NCI-H2171 (cell line): ENCODE measurements at regions not wholly inside any gene's neighbourhood (a gene's known extent, or its start where the extent isn't known, plus 50 kb on each side); places are given as distances from the start of the nearest gene placed in this dataset.
"Not testable (repeated sequence)": the region's sequence is repeated elsewhere in the genome, so short reads cannot be mapped to it uniquely, and the experiment has no call there.

Experiments
- DNase-seq: peaks from one replicate; lab custom pipeline; 2025; lab: John Stamatoyannopoulos, UW

DNA sequence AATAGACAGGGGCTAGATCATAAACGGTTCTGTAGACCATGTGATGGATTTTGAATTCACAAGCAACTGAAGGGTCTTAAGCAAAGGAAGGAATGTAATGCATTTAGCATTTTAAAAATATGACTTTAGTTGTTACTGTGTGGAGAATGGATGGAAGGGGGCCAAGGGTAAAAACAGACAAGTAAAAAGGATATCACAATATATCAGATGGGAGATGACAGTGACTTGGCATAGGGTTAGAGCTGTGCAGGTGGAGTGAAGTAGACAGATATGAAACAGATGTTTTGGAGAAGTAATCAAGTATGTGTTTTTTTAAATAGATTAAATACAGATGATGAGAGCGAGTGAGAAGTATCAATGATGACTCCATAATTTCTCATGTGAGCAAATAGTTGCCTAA is 1116.0 kb upstream of the TENM3 start:
- DNase-seq: no peak

DNA sequence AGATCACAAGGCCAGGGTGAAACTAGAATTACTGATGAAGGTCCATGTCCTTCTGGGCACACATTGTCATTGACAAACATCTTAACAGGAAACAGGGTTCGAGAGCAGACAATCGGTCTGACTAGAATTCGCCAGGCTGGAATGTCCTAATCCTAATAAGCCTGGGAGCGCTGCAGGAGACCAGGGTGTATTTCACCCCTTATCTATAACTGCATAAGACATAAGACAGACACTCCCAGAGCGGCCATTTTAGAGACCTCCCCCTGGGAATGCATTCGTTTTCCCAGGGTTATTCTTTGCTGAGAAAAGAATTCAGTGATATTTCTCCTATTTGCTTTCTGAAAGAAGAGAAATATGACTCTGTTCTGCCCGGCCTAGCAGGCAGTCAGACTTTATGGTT is 1112.9 kb upstream of the TENM3 start:
- not testable (repeated sequence) for DNase-seq

DNA sequence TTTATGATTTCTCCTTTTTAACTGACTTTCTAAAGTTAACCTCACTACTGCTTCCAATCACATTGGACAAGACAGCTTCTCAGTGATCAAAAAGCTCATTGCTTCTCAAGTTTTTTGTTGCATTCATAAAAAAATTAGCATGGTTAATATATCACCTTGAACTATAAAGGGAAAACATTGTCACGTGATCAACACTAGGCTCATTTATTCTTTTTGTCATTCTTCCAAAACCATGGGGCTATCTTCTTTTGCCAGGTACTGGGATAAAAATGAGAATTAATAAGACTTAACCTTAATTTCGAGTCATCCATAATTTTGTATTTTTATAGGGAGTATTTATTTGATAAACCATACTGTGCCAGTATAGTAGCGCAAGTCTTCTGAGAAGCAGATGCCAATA is 1105.9 kb upstream of the TENM3 start:
- DNase-seq: no peak

DNA sequence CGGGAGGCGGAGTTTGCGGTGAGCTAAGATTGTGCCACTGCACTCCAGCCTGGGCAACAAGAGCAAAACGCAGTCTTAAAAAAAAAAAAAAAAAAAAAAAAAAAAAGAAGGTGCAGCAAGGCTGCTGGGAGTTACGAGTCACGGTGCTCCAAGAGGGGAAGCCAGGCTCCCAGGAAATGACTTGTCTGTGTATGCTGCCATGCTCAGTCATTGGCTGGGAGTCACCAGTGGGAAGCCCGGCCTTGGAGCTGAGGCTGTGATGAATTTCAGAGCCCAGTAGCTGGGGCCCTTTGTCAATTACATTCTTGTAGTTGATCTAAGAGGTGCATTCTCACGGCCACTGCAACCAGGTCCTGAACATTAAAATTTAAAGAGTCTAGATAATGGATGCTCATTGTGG is 1105.1 kb upstream of the TENM3 start:
- no peak for DNase-seq

DNA sequence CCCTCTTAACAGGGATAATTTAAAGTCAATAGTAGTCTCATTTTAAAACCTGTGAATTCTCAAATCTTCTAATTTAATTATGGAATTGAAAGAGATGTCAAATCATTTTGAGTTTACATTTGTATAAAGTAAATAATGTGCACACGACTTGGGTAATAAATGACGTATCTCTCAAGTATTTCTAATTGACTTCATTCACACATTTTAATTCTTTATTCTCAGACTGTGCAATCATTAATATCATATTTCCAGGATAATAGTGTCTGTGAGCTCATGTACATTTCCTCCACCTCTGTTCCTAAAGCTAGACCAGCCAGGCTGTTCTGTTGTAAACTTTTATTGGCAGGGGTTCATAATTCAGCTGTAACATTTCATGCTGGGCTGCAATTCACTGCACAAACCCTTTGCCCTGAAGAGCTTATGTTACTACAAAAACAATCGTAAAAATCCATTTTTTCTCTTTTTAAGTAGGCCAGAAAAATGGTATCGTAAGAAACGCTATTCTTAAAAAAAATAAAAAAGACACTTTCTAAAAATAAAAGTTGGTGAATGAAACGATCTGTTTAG is 1103.1 kb upstream of the TENM3 start:
- no peak for DNase-seq

DNA sequence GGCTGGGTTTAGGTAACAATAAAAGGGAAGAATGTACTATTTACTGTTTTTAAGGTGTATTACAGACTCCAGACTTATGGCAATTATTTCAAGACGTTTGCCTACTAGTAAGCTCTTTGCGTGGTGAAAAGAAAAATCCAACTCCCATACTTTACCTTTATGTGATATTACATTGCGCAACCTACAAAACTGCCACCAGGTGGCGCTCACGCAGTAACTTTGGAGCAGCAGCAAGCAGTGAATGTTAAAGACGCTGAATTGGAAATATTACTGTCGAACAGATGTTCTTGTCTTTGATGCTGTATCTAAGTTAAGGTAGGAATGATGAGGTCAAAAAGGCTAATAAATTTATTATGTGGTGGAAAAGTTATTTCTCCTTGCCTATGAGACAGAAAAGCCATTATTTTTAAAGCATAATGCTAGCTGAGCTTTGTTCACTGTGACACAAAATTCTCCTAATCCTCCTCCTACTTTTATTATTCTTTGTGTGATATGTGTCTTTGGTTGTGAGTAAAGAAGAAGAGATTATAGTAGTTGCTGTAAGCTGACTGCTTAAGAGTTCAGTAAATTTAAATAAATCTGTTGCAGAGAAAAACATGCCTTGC is 1099.8 kb upstream of the TENM3 start:
- peak; percentile 2 for DNase-seq

DNA sequence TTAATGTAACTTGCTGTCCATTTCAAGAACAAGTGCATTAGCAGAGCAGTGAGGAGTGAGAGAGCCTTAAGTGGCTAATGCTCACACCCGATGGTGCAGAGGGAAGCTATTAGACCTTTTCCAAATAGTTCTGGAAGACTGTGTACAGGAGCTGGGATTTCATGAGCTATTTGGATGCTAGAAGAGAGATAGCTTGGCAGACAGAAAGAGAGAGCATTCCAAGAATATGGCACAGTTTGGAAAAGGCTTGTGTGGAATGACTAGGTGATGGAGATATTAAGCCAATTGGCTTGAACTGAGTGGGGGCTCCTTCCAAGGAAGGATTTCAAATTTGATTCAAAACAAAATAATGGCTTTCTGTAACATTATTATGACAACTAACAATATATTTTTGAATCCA is 1097.2 kb upstream of the TENM3 start:
- DNase-seq: no peak

DNA sequence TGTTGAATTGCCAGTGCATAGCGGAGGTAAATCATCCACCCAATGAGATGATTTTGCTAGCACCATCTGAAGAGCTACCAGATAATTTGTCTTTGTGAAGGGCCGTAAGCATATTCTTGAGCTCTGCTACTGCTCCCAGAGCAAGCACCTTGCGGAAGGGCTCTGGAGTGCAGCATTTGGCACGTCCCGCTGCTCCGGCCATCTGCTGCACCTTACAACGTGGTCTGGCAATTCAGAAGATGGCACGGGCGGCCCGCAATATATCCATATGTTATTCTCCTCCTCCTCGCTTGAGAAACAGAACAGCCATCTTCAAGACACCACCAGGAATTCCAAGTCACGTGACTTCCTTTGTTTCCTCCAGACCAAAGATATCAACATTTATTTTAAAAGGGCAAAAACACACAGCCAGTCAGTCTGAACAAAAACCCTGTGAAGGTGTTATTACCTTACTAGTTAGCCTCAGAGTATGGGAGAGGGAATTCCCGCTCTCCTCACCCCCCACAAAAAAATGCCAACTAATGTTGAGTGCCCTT is 1095.7 kb upstream of the TENM3 start:
- DNase-seq: no peak

DNA sequence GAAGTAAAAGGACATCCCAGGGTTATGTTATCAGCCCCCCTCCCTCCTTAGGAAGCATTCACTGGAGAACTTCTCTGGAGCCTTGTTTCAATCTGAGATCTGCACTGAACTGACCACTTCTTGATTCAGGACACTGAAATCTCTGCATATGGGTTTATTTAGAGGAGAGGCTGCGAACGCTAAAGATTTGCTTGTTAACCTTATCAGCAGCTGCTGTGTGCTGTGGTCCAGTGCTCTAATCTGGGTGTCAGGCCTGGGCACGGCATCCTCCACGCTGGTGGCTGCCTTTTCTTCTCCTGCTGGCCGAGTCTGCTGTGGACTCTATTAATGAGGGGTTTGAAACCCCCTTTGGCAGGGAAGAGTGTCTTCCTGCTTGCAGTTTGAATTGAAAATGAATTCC is 1094.7 kb upstream of the TENM3 start:
- DNase-seq: no peak

DNA sequence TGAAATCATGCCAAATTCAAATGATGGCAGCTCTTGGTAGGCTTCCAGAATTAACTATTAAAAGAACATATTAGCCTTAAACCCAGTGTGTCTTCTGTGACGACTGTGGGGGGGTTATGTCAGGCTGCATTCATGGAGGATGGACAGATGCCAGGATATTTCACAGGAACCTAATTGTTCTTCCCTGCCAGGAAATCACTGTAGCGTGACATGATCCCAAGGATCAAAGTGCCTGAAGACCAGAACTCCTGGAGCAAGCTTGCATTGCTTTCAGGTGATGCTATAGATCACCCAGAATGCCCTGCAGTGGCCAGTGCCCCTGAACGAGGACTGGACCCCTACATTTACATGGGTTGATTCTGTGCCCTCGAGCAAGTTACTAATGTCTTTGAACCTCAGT is 1093.0 kb upstream of the TENM3 start:
- DNase-seq: no peak

DNA sequence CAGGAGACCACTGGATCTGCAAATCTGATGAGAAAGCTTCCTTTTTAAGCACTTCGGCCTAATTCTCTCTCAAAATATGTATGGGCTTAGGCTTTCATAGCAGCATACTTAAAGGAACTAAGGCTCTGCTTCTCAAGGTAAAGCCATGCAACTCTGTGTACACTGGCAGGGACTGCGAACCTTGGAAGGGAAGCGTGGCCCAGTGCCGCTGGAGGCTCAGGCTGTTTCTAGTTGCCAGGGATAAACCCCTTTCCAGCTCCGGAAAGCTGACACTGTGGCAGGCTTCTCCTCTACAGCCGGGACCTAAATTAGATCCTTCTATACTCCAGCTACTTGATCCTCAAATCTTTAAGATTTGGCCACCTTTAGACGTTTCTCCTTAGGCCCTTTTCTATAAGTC is 1091.3 kb upstream of the TENM3 start:
- DNase-seq: no peak

DNA sequence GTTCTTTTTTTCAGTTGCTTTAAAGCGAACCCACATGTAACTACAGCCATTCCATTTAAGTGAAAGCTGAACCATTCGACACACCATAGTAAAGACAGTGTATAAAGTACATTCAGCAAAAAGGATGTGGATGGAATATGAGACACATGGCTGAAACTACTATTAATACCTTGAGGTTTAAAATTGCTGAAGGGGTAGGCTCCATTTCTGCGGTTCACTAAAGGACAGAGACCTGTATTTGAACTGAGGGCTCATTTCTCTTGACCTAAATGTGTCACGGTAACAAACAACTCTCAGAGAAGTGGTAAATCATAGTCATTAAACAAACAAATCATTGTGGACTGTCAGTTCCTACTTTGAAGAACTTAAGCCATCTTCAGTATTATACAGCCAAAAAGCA is 1085.6 kb upstream of the TENM3 start:
- DNase-seq: no peak

DNA sequence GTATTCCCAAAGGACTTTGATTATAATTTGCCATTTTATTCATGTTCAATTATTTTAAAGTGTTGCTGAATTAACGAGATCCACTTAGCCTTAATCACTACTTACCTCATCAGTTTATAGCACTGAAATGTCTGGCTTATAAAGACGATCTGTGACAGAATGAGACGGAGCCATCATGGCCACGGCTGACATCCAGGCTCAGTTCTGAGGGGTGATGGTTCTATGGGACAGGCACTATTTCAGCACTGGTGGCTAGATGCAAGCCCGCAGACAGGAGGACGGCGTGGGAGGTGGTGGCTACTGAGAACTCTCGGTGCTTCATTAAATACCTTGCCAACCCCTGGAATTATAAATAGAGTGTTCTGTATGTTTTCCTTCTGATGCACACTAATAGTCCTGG is 1084.2 kb upstream of the TENM3 start:
- no peak for DNase-seq

DNA sequence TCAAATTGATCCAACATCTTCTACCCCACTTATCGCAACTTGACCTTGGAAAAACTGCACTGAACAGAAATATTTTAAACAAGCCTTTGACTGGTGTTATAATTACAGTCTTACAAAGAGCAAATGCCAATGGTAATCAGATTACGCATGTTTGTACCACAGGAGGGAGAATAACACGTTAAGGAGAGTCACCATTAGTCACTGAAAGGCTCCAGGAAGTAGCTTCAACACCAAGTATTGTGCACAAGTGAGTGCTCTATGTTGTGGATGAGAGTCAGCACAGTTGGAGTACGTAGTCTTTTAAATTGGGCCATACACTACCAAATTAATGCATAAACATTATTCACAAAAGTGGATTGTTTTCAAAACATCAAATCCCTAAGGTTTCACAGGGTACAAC is 1081.5 kb upstream of the TENM3 start:
- no peak for DNase-seq

DNA sequence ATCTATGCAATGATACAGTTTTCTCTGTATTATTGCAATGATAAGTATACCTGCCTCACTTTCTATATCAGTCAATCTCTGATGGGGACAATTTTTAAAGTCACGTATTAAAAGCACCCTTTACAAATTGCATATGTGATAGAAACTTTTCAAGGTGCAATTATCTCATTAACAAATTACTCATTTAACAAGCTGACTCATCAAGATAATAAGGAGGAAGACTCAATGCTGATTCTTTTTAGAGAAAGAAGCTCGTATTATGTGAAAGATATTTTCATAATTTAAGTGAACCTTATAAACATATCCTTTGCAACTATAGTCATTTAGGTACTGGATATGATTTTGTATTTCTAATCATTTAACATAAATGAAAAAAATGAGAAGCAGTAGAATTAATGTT is 1080.9 kb upstream of the TENM3 start:
- DNase-seq: no peak

DNA sequence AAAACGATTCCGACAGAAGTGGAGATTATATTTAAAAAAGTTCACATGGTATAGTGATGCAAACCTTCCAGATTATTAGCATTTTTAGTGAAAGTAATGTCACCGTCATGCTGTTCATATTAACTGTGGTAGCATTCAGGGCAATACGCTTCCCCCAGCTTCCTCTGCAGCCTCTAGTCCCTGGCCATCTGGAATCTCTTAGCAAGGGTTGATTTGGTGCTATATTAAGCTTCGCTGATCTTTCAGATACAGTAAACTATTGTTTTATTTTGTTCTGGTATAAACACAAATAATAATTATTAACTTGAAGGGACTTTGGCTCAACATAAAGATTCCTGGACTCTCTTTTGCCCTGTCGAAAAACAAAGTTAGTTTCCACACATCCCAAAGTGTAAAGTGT is 1080.5 kb upstream of the TENM3 start:
- no peak for DNase-seq

DNA sequence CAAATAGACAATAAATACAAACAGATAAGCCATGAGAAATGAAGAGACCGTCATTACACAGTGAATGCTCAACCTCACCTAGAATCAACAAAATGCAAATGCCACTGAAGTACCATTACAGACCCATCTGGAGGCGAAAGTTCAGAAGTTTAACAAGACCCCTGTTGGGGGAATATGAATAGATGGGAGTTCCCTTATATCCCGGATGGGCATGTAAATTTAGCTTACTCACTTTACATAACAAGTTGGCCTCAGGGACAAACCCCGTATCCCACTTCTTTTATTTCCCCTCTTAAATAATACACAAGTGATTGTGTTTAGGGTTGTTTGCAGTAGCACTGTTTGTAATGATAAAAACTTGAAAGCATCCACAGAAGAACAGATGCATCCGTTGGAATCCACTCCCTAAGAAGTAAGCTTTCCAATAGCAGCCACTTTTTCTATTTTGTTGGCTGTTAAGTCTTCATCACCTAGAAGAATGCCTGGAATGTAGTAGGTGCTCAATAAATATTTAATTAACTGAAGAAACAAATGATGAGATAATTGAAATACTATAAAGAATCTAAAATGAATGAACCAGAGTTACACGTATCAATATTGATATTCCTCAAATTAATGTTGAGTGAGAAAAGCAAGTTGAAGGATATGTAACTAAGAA is 1076.3 kb upstream of the TENM3 start:
- no peak for DNase-seq

DNA sequence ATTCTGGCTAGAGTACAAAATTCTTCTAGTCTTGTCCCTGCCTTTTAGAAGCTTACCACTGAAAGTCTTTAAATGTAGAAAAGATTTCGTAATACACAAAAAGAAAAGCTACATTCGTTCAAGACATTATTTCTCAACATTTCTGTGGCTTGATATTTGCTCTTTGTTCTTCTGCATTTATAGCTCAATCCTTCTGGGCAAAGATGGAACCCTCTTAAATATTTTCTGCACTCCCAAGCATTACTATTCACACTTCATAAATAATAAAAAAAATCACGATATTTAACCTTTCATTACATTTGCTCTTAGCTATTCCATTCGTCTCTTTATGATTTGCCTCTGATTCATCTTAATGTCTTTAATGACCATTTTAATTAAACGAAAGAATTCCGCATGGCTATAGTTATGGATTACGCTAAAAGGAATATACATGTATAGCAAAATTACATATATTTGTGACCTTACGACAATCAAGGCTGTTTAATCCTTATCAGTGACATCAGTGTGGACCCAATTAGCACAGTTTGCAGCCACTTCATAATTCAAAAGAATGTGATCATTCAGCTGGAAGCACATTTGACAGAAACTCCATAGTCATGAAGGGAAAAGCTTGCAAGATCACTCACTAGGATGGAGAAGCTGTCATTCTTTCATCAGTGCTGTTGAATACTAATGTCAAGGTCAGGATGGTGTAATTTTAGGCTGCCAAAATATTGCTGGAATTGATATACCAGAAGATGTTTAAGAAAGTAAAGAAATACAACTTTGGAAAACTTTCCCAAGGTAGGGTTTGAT is 1075.0 kb upstream of the TENM3 start:
- DNase-seq: no peak

DNA sequence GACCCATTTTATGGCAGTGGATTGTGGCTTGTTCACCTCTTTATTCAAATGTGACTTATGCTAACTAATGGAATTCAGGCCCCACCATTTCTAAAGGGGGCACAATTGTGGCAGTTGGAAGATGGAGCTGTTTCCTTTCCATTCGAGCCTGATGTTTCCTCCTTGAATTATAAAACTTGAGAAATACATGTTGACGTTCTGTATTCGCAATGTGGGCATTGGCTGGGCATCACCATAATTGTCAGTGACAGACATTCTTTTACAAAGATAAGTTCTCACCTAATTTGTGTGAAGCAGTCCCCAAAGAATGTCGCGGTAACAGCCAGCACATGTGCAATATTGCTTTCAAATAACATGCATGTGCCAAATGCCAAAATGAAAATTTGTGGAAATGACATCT is 1070.2 kb upstream of the TENM3 start:
- no peak for DNase-seq

DNA sequence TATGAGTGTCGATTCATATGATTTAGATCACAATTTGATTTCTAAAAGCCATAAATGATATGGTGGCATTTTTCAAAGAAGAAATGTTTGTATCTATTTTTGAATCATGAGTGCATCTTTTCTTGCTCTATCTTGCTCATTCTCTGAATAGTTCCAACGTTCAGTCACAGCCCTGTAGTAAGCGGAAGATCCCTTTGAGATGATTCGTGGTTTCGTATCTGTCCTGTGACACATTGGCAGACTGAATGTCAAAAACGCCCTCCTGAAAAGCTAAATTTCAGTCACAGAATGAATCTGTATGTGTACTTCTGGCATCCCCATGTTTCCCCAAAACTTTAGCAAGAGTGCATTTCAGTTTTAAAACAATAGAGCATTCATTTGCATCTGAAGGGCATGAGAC is 1066.9 kb upstream of the TENM3 start:
- no peak for DNase-seq

DNA sequence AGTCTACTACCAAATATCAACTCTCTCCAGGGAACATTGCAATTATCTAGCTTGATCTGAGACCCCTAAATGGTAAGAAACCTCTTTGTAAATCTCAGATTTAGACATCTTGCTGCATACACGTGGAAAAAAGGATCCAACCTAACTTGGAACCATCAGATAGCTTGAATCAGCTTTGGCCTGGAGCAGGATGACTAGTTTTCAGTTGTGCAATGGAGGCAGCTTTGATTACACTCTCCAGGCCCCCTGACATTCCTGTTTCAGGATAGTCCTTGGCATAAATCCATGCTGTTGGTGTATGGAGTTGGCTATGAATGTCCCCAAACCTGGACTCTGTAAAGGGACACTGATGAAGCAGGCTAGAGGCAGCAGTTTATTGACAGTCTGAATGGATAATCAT is 1061.9 kb upstream of the TENM3 start:
- no peak for DNase-seq

DNA sequence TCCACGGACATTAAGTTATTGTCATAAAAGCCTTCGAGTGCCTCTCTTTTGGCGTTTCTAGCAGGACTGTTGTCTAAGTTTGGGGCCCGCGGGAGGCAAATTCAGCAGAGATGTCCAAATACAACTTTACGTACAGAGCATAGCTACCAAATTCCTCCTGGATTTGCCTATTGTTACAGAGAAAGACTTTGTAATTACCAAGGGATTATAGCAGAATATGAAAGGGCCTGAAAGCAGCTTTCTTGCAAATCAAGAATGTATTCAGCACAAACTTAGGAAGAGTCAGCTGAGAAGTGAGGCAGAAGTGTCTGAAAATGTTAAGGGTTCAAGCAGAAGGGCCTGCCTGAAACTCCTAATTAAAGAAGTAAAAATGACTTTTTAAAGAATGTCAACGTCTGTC is 1053.5 kb upstream of the TENM3 start:
- DNase-seq: no peak
